ENCODE measurements at regions not wholly inside any gene's neighbourhood (a gene's known extent, or its start where the extent isn't known, plus 50 kb on each side); places are given as distances from the start of the nearest gene placed in this dataset.

DNA sequence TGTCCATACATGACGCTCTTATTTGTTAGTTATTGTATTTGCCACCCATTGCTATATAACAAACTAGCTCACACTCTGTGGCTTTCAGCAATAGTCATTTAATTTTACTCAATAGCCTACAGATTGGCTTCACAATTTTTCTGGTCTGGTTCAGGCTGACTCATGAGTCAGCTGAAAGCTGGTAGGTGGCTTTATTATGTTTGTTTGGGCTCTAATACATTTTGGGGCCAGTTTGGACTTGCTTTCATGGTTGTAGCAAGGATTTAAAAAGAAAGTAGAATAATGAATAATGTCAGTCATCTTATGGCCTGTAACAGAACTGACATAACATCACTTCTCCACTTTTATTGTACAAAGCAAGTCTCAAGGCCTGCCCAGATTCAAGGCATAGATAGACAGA lies 338.7 kb downstream of the LRRIQ3 start:
- TF ChIP-seq SUZ12 (IDR thresholded peaks at IDR 0.05; ENCODE audit: extremely low read depth, insufficient read depth, insufficient read length) (no peak), YY1 (IDR thresholded peaks at IDR 0.05; ENCODE audit: insufficient read depth, insufficient read length) (no peak), ZNF274 (IDR thresholded peaks at IDR 0.05; ENCODE audit: low read depth, low read length) (no peak)

All from NT2/D1 (cell line).